Testis (tissue), 2 donors: ENCODE measurements at regions not wholly inside any gene's neighbourhood (a gene's known extent, or its start where the extent isn't known, plus 50 kb on each side); places are given as distances from the start of the nearest gene placed in this dataset.
"Not testable (repeated sequence)": the region's sequence is repeated elsewhere in the genome, so short reads cannot be mapped to it uniquely, and the experiment has no call there.

Source experiments
- DNase-seq: peaks from one replicate; pipeline ENCODE4 v3.0.0-alpha.2; 2019
- H3K27ac ChIP-seq, 2 donors: fragments of 200-600 bp; sonication (generic); one replicate each; pipeline ENCODE4 v1.5.1; 2019
- H3K27me3 ChIP-seq: fragments of 200-600 bp; sonication (generic); one replicate; pipeline ENCODE4 v1.5.1; 2019
- H3K36me3 ChIP-seq: fragments of 200-600 bp; sonication (generic); one replicate; pipeline ENCODE4 v1.5.1; 2017; ENCODE audit warnings: low read depth; ENCODE audit errors: missing control alignments
- H3K4me1 ChIP-seq: fragments of 200-600 bp; sonication (generic); one replicate; pipeline ENCODE4 v1.5.1; 2019
- H3K4me3 ChIP-seq, 2 donors: fragments of 200-600 bp; sonication (generic); one replicate each; pipeline ENCODE4 v1.5.1; 2017 to 2019
- H3K9me3 ChIP-seq: fragments of 200-600 bp; sonication (generic); one replicate; pipeline ENCODE4 v1.5.1; 2017
- POLR2A ChIP-seq: fragments of 450-650 bp; IDR thresholded peaks from one replicate; pipeline ENCODE4 v1.6.1; 2017; ENCODE audit warnings: antibody characterized with exemption, mild to moderate bottlenecking, moderate library complexity
- WGBS, 2 donors: methylation state at CpG; one replicate each; pipeline ENCODE4 v1.1.5; 2018; 5-methylcytosine and 5-hydroxymethylcytosine counted together
- intact Hi-C: fragments of 100-400 bp; cut with DNase I; formaldehyde crosslinking; loops from one replicate; pipeline ENCODE4 v1.15.1; 2023; ENCODE audit warnings: low total_unique reads
- TF ChIP-seq, protein P1 (sequence below), 3 experiments: fragments of 450-650 bp in 2 of 3; fragments of 200-600 bp in 1 of 3; sonication (generic) in 1 of 3; IDR thresholded peaks; one replicate each; pipeline ENCODE4 v1.5.1; 2016 to 2019; ENCODE audit warnings: antibody characterized with exemption in 3 of 3, mild to moderate bottlenecking in 2 of 3, moderate library complexity in 1 of 3

DNA sequence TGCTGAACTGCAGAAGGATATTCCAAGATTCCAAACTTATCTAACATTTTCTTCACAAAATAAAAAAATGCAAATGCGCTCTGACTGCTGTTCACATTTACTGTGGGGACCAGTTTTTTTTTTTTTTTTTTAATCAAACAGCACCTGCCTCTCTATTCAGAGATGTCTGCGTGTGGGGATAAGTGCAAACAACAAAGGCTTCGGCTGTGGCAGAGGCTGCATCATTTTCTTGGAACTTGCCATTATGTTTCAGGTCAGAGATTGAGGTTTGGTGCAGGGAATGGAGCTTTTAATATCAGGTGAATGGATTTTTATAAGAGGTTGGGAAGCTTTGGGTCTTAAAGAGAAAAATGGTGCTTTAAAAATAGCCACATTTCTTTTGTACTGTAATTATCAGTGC, 78.2 kb upstream of the TET2 start:
- TF ChIP-seq, protein P1, sequence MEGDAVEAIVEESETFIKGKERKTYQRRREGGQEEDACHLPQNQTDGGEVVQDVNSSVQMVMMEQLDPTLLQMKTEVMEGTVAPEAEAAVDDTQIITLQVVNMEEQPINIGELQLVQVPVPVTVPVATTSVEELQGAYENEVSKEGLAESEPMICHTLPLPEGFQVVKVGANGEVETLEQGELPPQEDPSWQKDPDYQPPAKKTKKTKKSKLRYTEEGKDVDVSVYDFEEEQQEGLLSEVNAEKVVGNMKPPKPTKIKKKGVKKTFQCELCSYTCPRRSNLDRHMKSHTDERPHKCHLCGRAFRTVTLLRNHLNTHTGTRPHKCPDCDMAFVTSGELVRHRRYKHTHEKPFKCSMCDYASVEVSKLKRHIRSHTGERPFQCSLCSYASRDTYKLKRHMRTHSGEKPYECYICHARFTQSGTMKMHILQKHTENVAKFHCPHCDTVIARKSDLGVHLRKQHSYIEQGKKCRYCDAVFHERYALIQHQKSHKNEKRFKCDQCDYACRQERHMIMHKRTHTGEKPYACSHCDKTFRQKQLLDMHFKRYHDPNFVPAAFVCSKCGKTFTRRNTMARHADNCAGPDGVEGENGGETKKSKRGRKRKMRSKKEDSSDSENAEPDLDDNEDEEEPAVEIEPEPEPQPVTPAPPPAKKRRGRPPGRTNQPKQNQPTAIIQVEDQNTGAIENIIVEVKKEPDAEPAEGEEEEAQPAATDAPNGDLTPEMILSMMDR (IDR thresholded peaks at IDR 0.05): no peak
- no peak for TF ChIP-seq POLR2A
- no peak for DNase-seq
- no peak overlapping the region for H3K4me3 ChIP-seq
- intact Hi-C loops: no loop called here
- no peak overlapping the region for H3K27ac ChIP-seq
- no peaks in the 10 kb centered on the region for H3K36me3 ChIP-seq
- no peaks in the 10 kb centered on the region for H3K4me1 ChIP-seq
- no peaks in the 10 kb centered on the region for H3K27me3 ChIP-seq
- no peaks in the 10 kb centered on the region for H3K9me3 ChIP-seq
- WGBS, 2 donors: 63 to 64% methylated on average over 3 of the region's 3 CpGs

DNA sequence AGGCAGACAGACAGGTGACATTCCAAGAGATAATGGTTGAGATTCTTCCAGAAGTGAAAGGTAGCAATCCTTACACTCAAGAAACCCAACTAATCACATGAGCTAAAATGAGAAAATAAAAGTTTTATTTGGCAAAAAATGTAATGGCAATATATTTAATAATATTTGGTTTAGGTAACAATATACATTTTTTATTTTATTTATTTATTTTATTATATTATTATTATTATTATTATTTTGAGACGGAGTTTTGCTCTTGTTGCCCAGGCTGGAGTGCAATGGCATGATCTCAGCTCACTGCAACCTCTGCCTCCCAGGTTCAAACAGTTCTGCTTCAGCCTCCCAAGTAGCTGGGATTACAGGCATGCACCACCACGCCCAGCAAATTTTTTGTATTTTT, 74.6 kb upstream of the TET2 start:
- H3K4me1 ChIP-seq, intact Hi-C loops, H3K27ac ChIP-seq, DNase-seq, H3K27me3 ChIP-seq, H3K4me3 ChIP-seq, H3K9me3 ChIP-seq, H3K36me3 ChIP-seq: not testable (repeated sequence)
- 95 to 98% methylated on average over 2 of the region's 2 CpGs for WGBS, 2 donors

DNA sequence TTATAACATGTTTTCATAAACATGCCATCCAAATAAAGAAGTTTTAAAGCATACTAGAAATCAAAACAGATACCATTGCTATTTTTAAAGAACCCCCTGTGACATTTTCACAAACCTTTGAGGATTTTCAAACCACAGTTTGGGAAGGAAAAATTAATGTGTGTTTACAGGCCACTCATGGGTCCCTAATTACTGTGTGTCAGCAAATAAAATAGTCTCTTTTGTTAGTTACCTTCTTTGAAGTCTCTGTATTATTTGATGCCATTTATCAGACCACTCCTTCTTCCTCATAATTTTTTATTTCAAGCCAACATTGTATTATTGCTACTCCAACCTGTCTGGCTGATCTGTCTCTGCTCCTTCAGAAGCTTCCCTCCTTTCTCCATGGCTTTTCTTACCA, 72.6 kb upstream of the TET2 start:
- no peak for DNase-seq
- Histone ChIP-seq H3K4me3 (no peak overlapping the region), H3K27me3 (no peaks in the 10 kb centered on the region), H3K36me3 (no peaks in the 10 kb centered on the region), H3K9me3 (no peaks in the 10 kb centered on the region), H3K4me1 (no peaks in the 10 kb centered on the region), H3K27ac (no peak overlapping the region)
- intact Hi-C loops: no loop called here
- TF ChIP-seq, protein P1 (IDR thresholded peaks at IDR 0.05): no peak
- TF ChIP-seq POLR2A: no peak

DNA sequence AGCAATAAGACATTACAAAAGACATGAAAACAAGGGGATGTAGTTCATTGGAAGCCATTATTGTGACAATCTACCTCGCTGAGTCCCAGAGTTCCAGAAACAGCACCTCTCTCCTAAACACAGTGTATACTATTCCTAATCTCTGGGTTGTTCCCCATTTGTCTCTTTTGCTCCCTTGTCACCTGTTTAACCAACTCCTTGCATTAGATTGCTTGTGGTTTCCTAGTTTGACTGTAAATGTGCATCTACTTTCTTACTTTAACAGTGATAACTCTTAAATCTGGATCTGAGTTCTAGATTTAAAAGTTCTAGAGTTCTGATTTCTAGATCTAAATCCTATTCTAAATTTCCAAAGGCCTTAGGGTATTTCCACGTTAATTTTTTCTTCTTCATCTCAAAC, 71.6 kb upstream of the TET2 start:
- no peaks in the 10 kb centered on the region for H3K36me3 ChIP-seq
- no peaks in the 10 kb centered on the region for H3K9me3 ChIP-seq
- no peak for DNase-seq
- intact Hi-C loops: no loop called here
- no peak overlapping the region for H3K27ac ChIP-seq
- H3K27me3 ChIP-seq: no peaks in the 10 kb centered on the region
- WGBS, 2 donors: 61 to 65% methylated on average over 2 of the region's 2 CpGs
- no peak overlapping the region for H3K4me3 ChIP-seq
- no peaks in the 10 kb centered on the region for H3K4me1 ChIP-seq
- TF ChIP-seq, protein P1 (IDR thresholded peaks at IDR 0.05): no peak

DNA sequence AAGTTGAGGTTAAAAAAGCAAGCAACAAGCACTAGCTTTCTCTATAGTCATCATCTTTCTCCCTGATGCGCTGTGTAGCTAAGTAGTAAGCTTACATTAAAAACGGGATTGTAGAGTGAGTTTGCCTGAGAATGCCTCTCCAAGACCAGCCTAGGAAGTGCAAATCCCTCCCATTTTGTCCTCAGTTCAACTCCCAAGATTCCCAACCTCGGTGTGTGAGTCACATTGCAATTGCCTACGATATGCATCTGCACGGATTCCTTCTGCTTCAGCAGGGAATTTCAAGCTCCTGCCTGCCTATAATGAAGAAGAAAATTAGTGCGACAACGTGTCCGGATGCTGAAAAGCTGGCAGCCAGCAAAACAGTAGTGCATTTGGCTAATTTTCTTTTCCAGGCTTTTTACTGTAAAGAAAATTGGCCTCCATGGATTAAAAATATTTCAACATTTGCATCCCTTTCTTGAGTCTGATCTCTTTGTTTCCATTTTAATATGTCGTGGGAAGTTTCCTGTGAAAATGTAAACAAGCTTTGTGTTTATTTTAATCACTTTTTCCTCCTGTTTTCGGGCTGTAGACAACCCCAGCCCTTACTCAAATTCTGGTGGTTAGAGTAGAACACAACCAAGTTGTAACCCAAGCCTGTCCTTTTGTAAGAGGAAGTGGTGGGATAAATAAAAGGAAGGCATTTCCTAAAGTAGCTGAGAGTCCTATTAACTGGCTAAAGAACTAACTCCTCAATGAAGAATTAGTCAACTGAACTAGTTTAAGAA, 58.4 kb upstream of the TET2 start:
- no peak overlapping the region for H3K4me3 ChIP-seq
- WGBS, 2 donors: 22 to 25% methylated on average over 10 of the region's 10 CpGs
- H3K27ac ChIP-seq: no peak overlapping the region
- no peaks in the 10 kb centered on the region for H3K36me3 ChIP-seq
- no peaks in the 10 kb centered on the region for H3K27me3 ChIP-seq
- no peaks in the 10 kb centered on the region for H3K9me3 ChIP-seq
- H3K4me1 ChIP-seq: no peaks in the 10 kb centered on the region
- intact Hi-C loops: no loop called here
- no peak for TF ChIP-seq POLR2A
- DNase-seq: no peak

DNA sequence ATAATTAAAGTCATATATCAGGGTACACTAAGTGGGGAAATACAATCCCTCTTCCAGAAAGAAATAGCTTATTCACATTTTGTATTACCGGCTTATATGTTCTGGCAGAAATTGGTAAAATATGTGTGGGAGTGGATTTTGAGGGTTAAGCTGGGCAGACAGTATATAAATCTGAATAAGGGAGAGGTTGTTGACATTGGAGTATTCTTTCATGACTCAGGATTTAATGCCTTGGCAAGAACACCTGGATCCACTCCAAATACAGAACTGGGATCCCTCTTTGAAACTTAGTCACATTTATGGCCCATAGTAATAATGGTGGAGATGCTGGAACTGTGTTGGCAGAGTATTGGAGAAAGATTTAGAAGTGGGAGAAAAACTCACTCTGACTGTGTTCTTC, 54.3 kb upstream of the TET2 start:
- Histone ChIP-seq H3K36me3 (no peaks in the 10 kb centered on the region), H3K27ac (no peak overlapping the region), H3K4me1 (no peaks in the 10 kb centered on the region), H3K27me3 (no peaks in the 10 kb centered on the region), H3K4me3 (no peak overlapping the region), H3K9me3 (no peaks in the 10 kb centered on the region)
- 38 to 45% methylated on average over 1 of the region's 1 CpG for WGBS, 2 donors
- no peak for DNase-seq
- intact Hi-C loops: no loop called here
- no peak for TF ChIP-seq POLR2A
- TF ChIP-seq, protein P1 (IDR thresholded peaks at IDR 0.05): no peak
